SK-N-SH (cell line): ENCODE measurements at regions not wholly inside any gene's neighbourhood (a gene's known extent, or its start where the extent isn't known, plus 50 kb on each side); places are given as distances from the start of the nearest gene placed in this dataset.

Experiments
- CTCF ChIP-seq: fragments of 200-600 bp; sonication (generic); IDR thresholded peaks from 2 replicates; pipeline ENCODE4 v1.6.1; 2017; ENCODE audit warnings: antibody characterized with exemption, mild to moderate bottlenecking, moderate library complexity
- RFX5 ChIP-seq: IDR thresholded peaks from 2 replicates; pipeline ENCODE4 v1.6.1; 2012; ENCODE audit warnings: mild to moderate bottlenecking, improper control_type of control experiment, low read length
- USF1 ChIP-seq: IDR thresholded peaks from 2 replicates; pipeline ENCODE4 v1.4.0; 2012; ENCODE audit warnings: low read depth, borderline replicate concordance
- USF2 ChIP-seq: fragments of 150-350 bp; IDR thresholded peaks from 2 replicates; pipeline ENCODE4 v1.6.1; 2017; ENCODE audit warnings: antibody characterized with exemption, low read length, low read depth, borderline replicate concordance

GRCh38 chr18:39506581-39507330 is 1941.2 kb upstream of the CELF4 start:
- no peak for TF ChIP-seq USF1
- no peak for TF ChIP-seq CTCF
- no peak for TF ChIP-seq USF2
- no peak for TF ChIP-seq RFX5
